ENCODE measurements at regions not wholly inside any gene's neighbourhood (a gene's known extent, or its start where the extent isn't known, plus 50 kb on each side); places are given as distances from the start of the nearest gene placed in this dataset.

GRCh38 chr2:105989070-105989469, 205.0 kb downstream of the UXS1 start:
- H3K18ac ChIP-seq (ENCODE audit: low read depth, low read length) = no peak overlapping the region
- H2AFZ ChIP-seq (replicated peaks; ENCODE audit: low read length, poor library complexity) = no peak overlapping the region
- CTCF ChIA-PET = no interaction called here
- no peak overlapping the region for H3K4me3 ChIP-seq (ENCODE audit: insufficient read depth, low read depth, low read length)
- no peak overlapping the region for H4K5ac ChIP-seq (ENCODE audit: low read depth, low read length)
- H2BK20ac ChIP-seq (ENCODE audit: low read depth, low read length) = no peak overlapping the region
- no peak overlapping the region for H3K4me2 ChIP-seq (ENCODE audit: low read depth, low read length)
- H3K36me3 ChIP-seq (ENCODE audit: control insufficient read depth, insufficient read depth, low read length) = no peaks in the 10 kb centered on the region
- H3K23ac ChIP-seq (ENCODE audit: low read depth, low read length) = no peak overlapping the region
- no peaks in the 10 kb centered on the region for H3K9me1 ChIP-seq (ENCODE audit: insufficient read depth, low read length)
- TF ChIP-seq BHLHE40 (IDR thresholded peaks at IDR 0.05; ENCODE audit: low read depth, low read length) (no peak), SMC3 (IDR thresholded peaks at IDR 0.05; ENCODE audit: low read depth, low read length) (no peak), MAFK (IDR thresholded peaks at IDR 0.05; ENCODE audit: low read depth, low read length) (no peak), USF2 (IDR thresholded peaks at IDR 0.05; ENCODE audit: low read depth, low read length) (no peak), RCOR1 (IDR thresholded peaks at IDR 0.05; ENCODE audit: insufficient replicate concordance, low read length) (no peak), MXI1 (IDR thresholded peaks at IDR 0.05; ENCODE audit: borderline replicate concordance, low read depth, low read length) (no peak), CTCF (conservative IDR thresholded peaks at IDR 0.05; ENCODE audit: low read depth, low read length) (no peak), POLR2A (IDR thresholded peaks at IDR 0.05; ENCODE audit: low read depth, low read length) (no peak), FOS (IDR thresholded peaks at IDR 0.05; ENCODE audit: low read depth, low read length) (no peak), CEBPB (IDR thresholded peaks at IDR 0.05; ENCODE audit: low read depth, low read length) (no peak), MAZ (IDR thresholded peaks at IDR 0.05; ENCODE audit: borderline replicate concordance, low read depth, low read length) (no peak), ELK1 (IDR thresholded peaks at IDR 0.05; ENCODE audit: borderline replicate concordance, low read depth, low read length) (no peak)
- no peak overlapping the region for H4K8ac ChIP-seq (ENCODE audit: low read depth in 2 of 2, low read length in 2 of 2)
- POLR2A ChIA-PET (ENCODE audit: unreplicated experiment) = no interaction called here
- no peak overlapping the region for H3K27ac ChIP-seq (ENCODE audit: insufficient read depth, low read length)
- no peak overlapping the region for H4K91ac ChIP-seq (ENCODE audit: insufficient read depth, low read depth, low read length)
- no peaks in the 10 kb centered on the region for H3K27me3 ChIP-seq (ENCODE audit: control insufficient read depth, insufficient read depth, low read length)
- no peaks in the 10 kb centered on the region for H4K20me1 ChIP-seq (ENCODE audit: insufficient read depth, low read length)
- H3K56ac ChIP-seq (ENCODE audit: extremely low read depth, insufficient read depth, low read length) = no peak overlapping the region
- in situ Hi-C loops (cut with MboI; ENCODE audit: low sequenced_read_pairs) (no loop called here), intact Hi-C loops (cut with micrococcal nuclease) (no loop called here), dilution Hi-C loops (cut with HindIII; ENCODE audit: low sequenced_read_pairs, unreplicated experiment) (no loop called here)
- H2AK9ac ChIP-seq (replicated peaks; ENCODE audit: low read depth, low read length, poor library complexity) = no peak overlapping the region
- no peak for ATAC-seq (ENCODE audit: low read depth)
- no peaks in the 10 kb centered on the region for H3K4me1 ChIP-seq (ENCODE audit: control insufficient read depth, insufficient read depth, low read length)
- H3K9ac ChIP-seq (ENCODE audit: low read depth, low read length) = no peak overlapping the region
- H2BK5ac ChIP-seq (ENCODE audit: low read depth, low read length, poor library complexity, severe bottlenecking) = no peak overlapping the region
- no peak overlapping the region for H2AK5ac ChIP-seq (ENCODE audit: low read depth, low read length)
- DNase-seq = no peak
- no peak overlapping the region for H3K14ac ChIP-seq (replicated peaks; ENCODE audit: low read depth, low read length)
- H3K79me1 ChIP-seq (ENCODE audit: low read depth in 1 of 2, low read length in 2 of 2) = no peaks in the 10 kb centered on the region
- H2BK120ac ChIP-seq (ENCODE audit: low read depth, low read length) = no peak overlapping the region
- H3K9me3 ChIP-seq (ENCODE audit: control insufficient read depth, insufficient read depth, low read length) = peaks cover 4% of the 10 kb centered on the region; the same call in 1 of the 2 replicates
- BruUV-seq (replicated peaks) = no TSS peak
- H2BK15ac ChIP-seq (ENCODE audit: low read depth, low read length) = no peak overlapping the region
- no peak overlapping the region for H3K4ac ChIP-seq (ENCODE audit: low read depth, low read length)
